Keratinocyte (primary cell): ENCODE measurements at regions not wholly inside any gene's neighbourhood (a gene's known extent, or its start where the extent isn't known, plus 50 kb on each side); places are given as distances from the start of the nearest gene placed in this dataset.

Source experiments
- DNase-seq: peaks from one replicate; pipeline ENCODE4 v3.0.0-alpha.2; 2011; ENCODE audit warnings: low read depth, missing footprints, low spot score
- FAIRE-seq: peaks from 2 replicates; lab custom pipeline; 2011; peaks lifted over from hg19 to GRCh38; lab: Jason Lieb, UNC
- H2AFZ ChIP-seq: 2 replicates; pipeline ENCODE4 v1.6.0; 2012; ENCODE audit warnings: low read length, control low read depth, inconsistent platforms; ENCODE audit not compliant: control insufficient read depth
- H3K27ac ChIP-seq: 2 replicates; pipeline ENCODE4 v1.5.1; 2011; ENCODE audit warnings: low read length; ENCODE audit not compliant: control insufficient read depth, insufficient read depth
- H3K27me3 ChIP-seq: 3 replicates; pipeline ENCODE4 v1.6.0; 2011; ENCODE audit warnings: low read length; ENCODE audit not compliant: control insufficient read depth, insufficient read depth; ENCODE audit errors: extremely low read depth
- H3K36me3 ChIP-seq, 2 experiments: 2 replicates in 1 of 2; 3 replicates in 1 of 2; pipeline ENCODE4 v1.5.1; 2011; ENCODE audit warnings: low read length in 2 of 2, mild to moderate bottlenecking in 1 of 2; ENCODE audit not compliant: control insufficient read depth in 2 of 2, insufficient read depth in 2 of 2; ENCODE audit errors: extremely low read depth in 1 of 2
- H3K4me1 ChIP-seq: 3 replicates; pipeline ENCODE4 v1.5.1; 2011; ENCODE audit warnings: low read length; ENCODE audit not compliant: control insufficient read depth, insufficient read depth; ENCODE audit errors: extremely low read depth
- H3K4me2 ChIP-seq: 3 replicates; pipeline ENCODE4 v1.6.0; 2011; ENCODE audit warnings: low read depth, low read length; ENCODE audit not compliant: control insufficient read depth, insufficient read depth; ENCODE audit errors: extremely low read depth
- H3K4me3 ChIP-seq, 3 experiments: fragments of 200-600 bp in 1 of 3; sonication (generic) in 1 of 3; 2 replicates in 2 of 3; 3 replicates in 1 of 3; pipeline ENCODE4 v1.5.1; 2011 to 2016; ENCODE audit warnings: low read length in 3 of 3, mild to moderate bottlenecking in 3 of 3, control low read depth in 2 of 3, inconsistent platforms in 1 of 3, low read depth in 1 of 3, mixed read lengths in 1 of 3, mixed run types in 1 of 3, moderate library complexity in 1 of 3; ENCODE audit not compliant: control insufficient read depth in 2 of 3, insufficient read depth in 2 of 3; ENCODE audit errors: extremely low read depth in 1 of 3
- H3K79me2 ChIP-seq: 2 replicates; pipeline ENCODE4 v1.6.0; 2012; ENCODE audit warnings: low read length; ENCODE audit not compliant: control insufficient read depth, insufficient read depth
- H3K9ac ChIP-seq: 3 replicates; pipeline ENCODE4 v1.6.0; 2011; ENCODE audit warnings: low read length; ENCODE audit not compliant: control insufficient read depth, insufficient read depth; ENCODE audit errors: extremely low read depth
- H3K9me1 ChIP-seq: 3 replicates; pipeline ENCODE4 v1.6.0; 2011; ENCODE audit warnings: low read length; ENCODE audit not compliant: control insufficient read depth, insufficient read depth; ENCODE audit errors: extremely low read depth
- H3K9me3 ChIP-seq: 2 replicates; pipeline ENCODE4 v1.5.1; 2012; ENCODE audit warnings: low read depth, low read length; ENCODE audit not compliant: control insufficient read depth
- H4K20me1 ChIP-seq: 3 replicates; pipeline ENCODE4 v1.6.0; 2011; ENCODE audit warnings: low read length; ENCODE audit not compliant: control insufficient read depth, insufficient read depth; ENCODE audit errors: extremely low read depth
- EZH2 ChIP-seq: IDR thresholded peaks from one replicate; pipeline ENCODE4 v1.6.1; 2012; ENCODE audit warnings: inconsistent platforms, mild to moderate bottlenecking, low read length, moderate library complexity
- dilution Hi-C: fragments of 300-500 bp; cut with MboI; formaldehyde crosslinking; loops from one replicate; pipeline ENCODE4 v1.7.0; 2020; ENCODE audit warnings: low sequenced_read_pairs; ENCODE audit not compliant: extremely low pct_ligation_motif_present
- TF ChIP-seq, protein P1 (sequence below), 3 experiments: IDR thresholded peaks in 1 of 3; conservative IDR thresholded peaks in 1 of 3; optimal IDR thresholded peaks in 1 of 3; 2 replicates in 2 of 3; 3 replicates in 1 of 3; pipeline versions ENCODE3 to v1.5.1; 2011; ENCODE audit warnings: low read length in 3 of 3, mild to moderate bottlenecking in 3 of 3, moderate library complexity in 2 of 3, control low read depth in 1 of 3, inconsistent platforms in 1 of 3; ENCODE audit not compliant: insufficient read depth in 2 of 3; ENCODE audit errors: extremely low read depth in 1 of 3

DNA sequence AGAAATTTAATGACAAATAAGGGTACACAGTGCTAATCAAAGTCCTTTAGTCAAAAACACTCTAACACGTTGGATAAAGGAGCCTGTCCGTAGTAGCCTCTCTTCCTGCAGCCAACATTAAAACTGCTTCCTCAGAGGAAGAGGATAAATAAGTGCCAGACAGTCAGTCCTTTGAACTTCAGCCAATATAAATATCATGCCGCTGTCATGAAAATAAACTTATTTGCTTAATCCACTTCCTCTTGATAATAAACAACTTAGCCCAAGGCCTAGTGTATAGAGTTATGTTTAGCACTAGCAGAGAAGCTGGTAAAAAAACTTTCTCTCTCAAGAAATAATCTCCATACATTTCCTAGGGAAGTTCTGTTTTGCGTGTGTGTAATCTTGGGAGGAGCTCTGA lies 196.7 kb downstream of the HS3ST1 start:
- H3K9ac ChIP-seq, result no peak overlapping the region
- DNase-seq (no peak), FAIRE-seq (no peak)
- H4K20me1 ChIP-seq, result no peaks in the 10 kb centered on the region
- no peaks in the 10 kb centered on the region for H3K36me3 ChIP-seq
- no peak overlapping the region for H3K4me2 ChIP-seq
- no peaks in the 10 kb centered on the region for H3K79me2 ChIP-seq
- no peaks in the 10 kb centered on the region for H3K27me3 ChIP-seq
- dilution Hi-C loops, result no loop called here
- no peak overlapping the region for H3K27ac ChIP-seq
- H3K9me1 ChIP-seq, result no peaks in the 10 kb centered on the region
- no peak overlapping the region for H2AFZ ChIP-seq
- H3K4me1 ChIP-seq, result no peaks in the 10 kb centered on the region
- H3K4me3 ChIP-seq, result no peak overlapping the region
- TF ChIP-seq EZH2, result no peak
- H3K9me3 ChIP-seq, result no peaks in the 10 kb centered on the region

DNA sequence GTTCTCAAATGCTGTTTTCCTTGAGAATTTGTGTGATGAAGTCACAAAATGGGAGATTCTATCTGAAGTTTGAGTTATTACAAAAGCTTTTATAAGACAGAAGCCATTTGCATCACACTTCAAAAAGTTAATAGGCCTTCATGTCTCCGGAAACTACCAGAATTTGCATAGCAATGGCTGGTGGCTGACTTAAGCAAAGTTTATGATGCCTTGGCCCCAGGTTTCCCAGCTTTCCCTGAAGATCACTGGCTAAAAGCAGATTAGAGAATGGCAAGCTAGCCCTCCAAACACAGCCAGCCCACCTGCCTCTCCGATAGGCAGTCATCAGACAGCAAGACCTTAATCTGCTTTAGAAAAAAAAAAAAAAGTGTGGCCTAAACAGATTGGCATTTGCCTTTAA lies 197.8 kb downstream of the HS3ST1 start:
- Histone ChIP-seq H3K4me1 (no peaks in the 10 kb centered on the region), H2AFZ (no peak overlapping the region), H4K20me1 (no peaks in the 10 kb centered on the region), H3K4me3 (no peak overlapping the region), H3K79me2 (no peaks in the 10 kb centered on the region), H3K9me1 (no peaks in the 10 kb centered on the region), H3K9me3 (no peaks in the 10 kb centered on the region), H3K9ac (no peak overlapping the region), H3K36me3 (no peaks in the 10 kb centered on the region), H3K27me3 (no peaks in the 10 kb centered on the region), H3K27ac (no peak overlapping the region), H3K4me2 (no peak overlapping the region)
- dilution Hi-C loops, result no loop called here
- DNase-seq (no peak), FAIRE-seq (no peak)
- TF ChIP-seq, protein P1, sequence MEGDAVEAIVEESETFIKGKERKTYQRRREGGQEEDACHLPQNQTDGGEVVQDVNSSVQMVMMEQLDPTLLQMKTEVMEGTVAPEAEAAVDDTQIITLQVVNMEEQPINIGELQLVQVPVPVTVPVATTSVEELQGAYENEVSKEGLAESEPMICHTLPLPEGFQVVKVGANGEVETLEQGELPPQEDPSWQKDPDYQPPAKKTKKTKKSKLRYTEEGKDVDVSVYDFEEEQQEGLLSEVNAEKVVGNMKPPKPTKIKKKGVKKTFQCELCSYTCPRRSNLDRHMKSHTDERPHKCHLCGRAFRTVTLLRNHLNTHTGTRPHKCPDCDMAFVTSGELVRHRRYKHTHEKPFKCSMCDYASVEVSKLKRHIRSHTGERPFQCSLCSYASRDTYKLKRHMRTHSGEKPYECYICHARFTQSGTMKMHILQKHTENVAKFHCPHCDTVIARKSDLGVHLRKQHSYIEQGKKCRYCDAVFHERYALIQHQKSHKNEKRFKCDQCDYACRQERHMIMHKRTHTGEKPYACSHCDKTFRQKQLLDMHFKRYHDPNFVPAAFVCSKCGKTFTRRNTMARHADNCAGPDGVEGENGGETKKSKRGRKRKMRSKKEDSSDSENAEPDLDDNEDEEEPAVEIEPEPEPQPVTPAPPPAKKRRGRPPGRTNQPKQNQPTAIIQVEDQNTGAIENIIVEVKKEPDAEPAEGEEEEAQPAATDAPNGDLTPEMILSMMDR (optimal IDR thresholded peaks at IDR 0.05 in 1 of 3, IDR thresholded peaks at IDR 0.05 in 1 of 3, conservative IDR thresholded peaks at IDR 0.05 in 1 of 3; ENCODE audit: extremely low read depth in 1 of 3, insufficient read depth in 2 of 3, low read length in 3 of 3), result no peak
- TF ChIP-seq EZH2, result no peak

DNA sequence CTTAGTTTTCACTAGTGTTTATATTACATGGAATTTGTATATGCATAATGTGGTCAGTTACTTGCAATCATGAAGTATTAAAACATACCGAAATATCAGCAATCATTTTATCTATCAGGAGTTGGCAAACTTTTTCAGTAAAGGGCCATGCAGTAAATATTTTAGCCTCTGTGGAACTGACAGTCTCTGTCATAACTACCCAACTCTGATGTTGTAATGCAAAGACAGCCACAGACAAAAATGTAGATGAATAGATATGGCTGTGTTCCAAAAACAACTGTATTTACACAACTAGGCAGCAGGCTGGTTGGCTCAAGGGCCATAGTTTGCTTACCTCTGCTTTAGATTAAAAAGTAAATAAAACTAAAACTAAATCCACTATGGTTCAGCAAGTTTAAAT lies 200.2 kb downstream of the HS3ST1 start:
- Histone ChIP-seq H3K9ac (no peak overlapping the region), H3K27me3 (peaks cover 3% of the 10 kb centered on the region), H3K4me2 (no peak overlapping the region), H3K4me3 (no peak overlapping the region), H3K36me3 (no peaks in the 10 kb centered on the region), H3K4me1 (no peaks in the 10 kb centered on the region), H3K27ac (no peak overlapping the region), H3K9me1 (no peaks in the 10 kb centered on the region), H3K9me3 (no peaks in the 10 kb centered on the region), H4K20me1 (no peaks in the 10 kb centered on the region), H3K79me2 (no peaks in the 10 kb centered on the region), H2AFZ (no peak overlapping the region)
- dilution Hi-C loops, result no loop called here
- FAIRE-seq (no peak), DNase-seq (no peak)
- TF ChIP-seq EZH2, result no peak
- TF ChIP-seq, protein P1 (optimal IDR thresholded peaks at IDR 0.05 in 1 of 3, IDR thresholded peaks at IDR 0.05 in 1 of 3, conservative IDR thresholded peaks at IDR 0.05 in 1 of 3; ENCODE audit: extremely low read depth in 1 of 3, insufficient read depth in 2 of 3, low read length in 3 of 3), result no peak
